ENCODE measurements at regions not wholly inside any gene's neighbourhood (a gene's known extent, or its start where the extent isn't known, plus 50 kb on each side); places are given as distances from the start of the nearest gene placed in this dataset.

DNA sequence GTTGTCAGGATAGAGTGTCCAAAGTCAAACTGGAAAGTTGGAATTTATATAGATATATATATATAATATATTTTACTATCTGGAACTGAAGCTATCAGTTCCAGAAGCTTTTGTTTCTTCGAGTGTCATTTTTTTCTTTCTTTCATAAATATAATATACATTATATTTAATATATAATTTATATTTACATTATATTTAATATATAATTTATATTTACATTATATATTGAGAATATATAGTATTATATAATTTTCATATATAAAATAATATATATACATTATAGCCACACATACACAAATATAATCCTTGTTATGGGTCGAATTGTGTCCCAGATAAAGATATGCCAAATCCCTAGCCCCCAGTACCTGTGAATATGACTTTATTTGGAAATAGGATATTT lies 842.3 kb upstream of the LRRC4C start:
- TF ChIP-seq ZNF274 (IDR thresholded peaks at IDR 0.05; ENCODE audit: low read depth, low read length) (no peak), YY1 (IDR thresholded peaks at IDR 0.05; ENCODE audit: insufficient read depth, insufficient read length) (no peak), SUZ12 (IDR thresholded peaks at IDR 0.05; ENCODE audit: extremely low read depth, insufficient read depth, insufficient read length) (no peak)

Measured in NT2/D1 (cell line).